GM23248 (cell line): ENCODE measurements at regions not wholly inside any gene's neighbourhood (a gene's known extent, or its start where the extent isn't known, plus 50 kb on each side); places are given as distances from the start of the nearest gene placed in this dataset.

Experiments
- EZH2 ChIP-seq: fragments of 200-600 bp; sonication (generic); IDR thresholded peaks from 2 replicates; pipeline ENCODE4 v1.6.1; 2018; ENCODE audit warnings: antibody characterized with exemption, mild to moderate bottlenecking; ENCODE audit not compliant: insufficient read depth, poor library complexity, severe bottlenecking
- EZH2phosphoT487 ChIP-seq: fragments of 200-600 bp; sonication (generic); IDR thresholded peaks from 2 replicates; pipeline ENCODE4 v1.6.1; 2018; ENCODE audit warnings: antibody characterized with exemption, moderate library complexity, mild to moderate bottlenecking, low read depth; ENCODE audit not compliant: insufficient read depth

DNA sequence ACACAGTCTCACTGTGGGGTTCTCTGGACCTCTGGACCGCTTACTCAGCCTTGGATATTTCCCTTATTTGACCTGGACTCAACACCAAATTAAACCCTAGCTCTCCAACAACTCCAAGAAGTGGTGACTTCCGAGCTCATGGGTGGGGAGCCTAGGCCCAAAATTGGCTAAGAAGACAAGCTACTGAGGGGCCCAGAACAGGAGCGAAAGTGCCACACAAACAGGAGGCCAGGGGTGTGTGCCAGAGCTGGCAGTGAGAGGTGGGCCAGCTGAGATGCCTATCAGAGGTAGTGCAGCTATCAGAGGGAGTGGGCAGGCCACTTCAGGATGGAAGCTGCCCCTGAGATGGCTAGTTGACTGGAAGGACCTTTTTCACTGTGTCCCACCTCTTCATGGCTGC is 151.1 kb upstream of the PRR20G start:
- TF ChIP-seq EZH2phosphoT487 (no peak), EZH2 (no peak)
